ENCODE measurements at regions not wholly inside any gene's neighbourhood (a gene's known extent, or its start where the extent isn't known, plus 50 kb on each side); places are given as distances from the start of the nearest gene placed in this dataset.

DNA sequence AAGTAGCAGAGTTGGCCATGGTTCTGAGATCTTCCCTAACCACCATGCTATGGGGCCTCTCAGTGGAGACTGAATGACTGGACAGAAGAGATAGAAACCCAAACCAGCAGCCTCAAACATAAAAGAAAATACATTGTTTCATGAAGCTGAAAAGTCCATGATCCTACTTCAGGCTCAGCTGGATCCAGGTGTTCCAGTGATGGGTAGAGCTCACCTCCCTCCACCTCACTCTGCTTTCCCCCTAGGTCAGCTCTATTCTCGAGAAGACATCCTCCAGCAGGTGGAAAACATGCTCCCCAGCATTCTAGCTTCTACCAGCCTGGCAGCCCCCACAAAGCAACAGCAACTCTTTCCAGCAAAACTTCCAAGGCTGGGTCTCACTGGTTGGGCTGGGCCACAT, 132.1 kb downstream of the OAT start:
- DNase-seq, result no peak

DNA sequence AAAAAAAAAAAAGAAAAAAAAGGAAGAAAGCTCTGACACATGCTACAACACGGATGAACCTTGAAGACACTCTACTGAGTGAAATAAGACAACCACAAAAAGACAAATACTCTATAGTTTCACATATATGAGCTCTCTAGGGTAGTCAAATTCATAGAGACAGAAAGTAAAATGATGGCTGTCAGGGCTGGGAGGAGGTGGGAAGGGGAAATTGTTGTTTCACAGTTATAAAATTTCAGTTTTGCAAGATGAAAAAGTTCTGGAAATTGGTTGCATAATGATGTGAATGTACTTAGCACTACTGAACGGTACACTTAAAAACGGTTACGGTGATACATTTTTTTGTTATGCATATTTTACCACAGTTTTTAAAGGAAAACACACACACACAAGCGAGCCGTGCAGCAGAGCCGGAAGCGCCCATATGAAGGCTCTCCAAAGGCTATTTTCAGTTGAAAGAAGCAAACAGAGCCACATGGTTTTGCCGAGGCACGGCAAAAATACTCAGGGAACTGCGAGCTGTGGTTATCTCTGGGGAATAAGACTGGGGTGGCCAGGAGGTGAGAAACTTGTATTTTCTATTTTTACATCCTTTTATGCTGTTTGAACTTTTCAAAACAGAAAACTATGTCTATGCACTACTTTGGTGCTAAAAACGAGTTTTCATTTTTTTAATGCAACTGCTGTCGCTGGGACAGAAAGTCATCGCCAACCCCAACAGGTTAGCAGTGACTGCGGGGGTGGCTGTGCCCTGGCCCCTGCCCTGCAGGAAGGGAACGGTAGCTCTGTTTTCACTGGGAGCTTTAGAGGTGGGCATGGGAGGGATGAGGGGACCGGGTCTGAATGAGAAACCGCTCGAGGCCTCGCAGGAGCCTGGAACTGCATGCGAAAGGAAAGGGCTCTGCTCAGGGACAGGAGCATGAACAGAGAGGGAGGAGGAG, 132.9 kb downstream of the OAT start:
- DNase-seq, result no peak

DNA sequence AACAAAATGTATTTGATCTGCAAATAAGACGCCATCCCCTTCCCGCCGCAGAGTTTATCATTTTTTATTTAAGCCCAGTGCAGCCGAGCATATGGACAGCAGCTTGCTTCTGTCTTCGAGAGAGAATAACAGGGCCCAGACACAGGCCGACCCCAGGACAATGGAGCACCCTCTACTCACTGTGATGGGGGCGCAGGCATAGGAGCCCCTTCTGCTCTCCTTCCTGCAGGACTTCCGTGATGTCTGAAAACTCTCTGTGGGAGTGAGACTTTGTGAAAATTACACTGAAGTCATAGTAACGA, 134.8 kb downstream of the OAT start:
- no peak for DNase-seq

DNA sequence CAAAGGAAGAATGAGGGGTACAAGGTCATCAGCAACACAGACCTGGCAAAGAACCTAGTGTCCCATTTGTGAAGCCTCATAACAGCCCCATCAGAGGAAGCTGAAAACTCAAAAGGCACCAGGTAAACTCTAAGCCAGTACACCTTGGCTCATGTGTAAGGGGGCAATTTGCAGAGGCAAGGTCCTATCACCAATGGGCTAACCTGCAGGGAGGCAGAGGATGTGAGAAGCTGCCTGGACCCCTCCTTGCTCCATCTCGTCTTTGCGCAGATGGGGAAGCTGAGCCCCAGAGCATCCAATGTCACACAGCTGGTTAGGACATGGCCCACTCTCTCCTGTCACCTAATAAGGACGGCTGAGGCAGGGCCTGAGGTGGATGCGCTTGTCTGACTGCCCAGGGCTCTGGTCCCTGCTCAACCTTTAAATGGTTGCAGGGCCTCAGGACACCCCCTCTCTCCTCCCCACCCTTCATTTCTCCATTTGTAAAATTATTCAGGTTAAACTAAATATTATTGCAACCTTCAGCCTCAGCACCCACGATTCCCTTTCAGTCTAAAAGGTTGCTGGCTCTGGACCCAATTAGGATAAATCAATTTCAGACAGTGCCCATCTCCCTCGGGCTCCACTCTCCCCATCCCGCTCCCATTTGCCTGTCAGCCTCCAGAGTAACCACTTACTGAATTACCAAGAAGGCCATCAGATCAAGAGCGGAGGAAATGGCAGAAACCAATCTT, 135.3 kb downstream of the OAT start:
- no peak for DNase-seq

DNA sequence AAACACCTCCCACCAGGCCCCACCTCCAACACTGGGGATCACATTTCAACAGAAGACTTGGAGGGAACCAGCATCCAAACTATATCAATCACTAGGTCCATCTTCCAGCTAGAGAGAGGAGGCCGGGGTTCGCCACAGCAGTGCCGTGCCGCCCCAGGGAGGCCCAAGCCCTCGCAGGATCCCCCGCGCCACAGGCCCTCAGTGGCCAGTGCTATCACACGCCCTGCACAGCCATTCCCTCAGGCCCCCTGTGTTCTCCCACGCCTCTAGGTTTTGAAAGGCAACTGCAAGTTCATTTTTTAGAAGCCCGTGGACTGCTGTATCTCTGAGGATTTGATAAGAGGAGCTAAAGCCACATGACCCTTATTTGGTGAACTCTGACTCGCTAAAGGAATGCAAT, 136.4 kb downstream of the OAT start:
- DNase-seq, result no peak

DNA sequence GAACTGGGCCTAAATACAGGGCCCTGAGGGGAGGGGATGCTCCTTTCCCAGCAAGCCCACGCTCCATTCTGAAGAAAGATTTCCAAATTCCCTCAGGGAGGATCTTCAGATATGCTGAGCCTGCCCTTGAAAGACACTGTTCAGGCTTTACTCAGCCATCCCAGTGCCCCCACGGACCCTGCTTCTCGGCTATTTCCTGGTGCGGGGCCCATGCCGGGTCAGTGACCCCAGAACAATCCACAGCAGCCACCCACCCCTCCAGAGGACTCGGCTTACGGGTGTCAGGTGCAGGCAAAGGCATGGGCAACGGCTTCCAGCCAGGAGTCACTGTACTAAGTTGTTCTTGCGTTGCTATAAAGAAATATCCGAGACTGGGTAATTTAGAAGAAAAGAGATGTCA, 137.1 kb downstream of the OAT start:
- no peak for DNase-seq

DNA sequence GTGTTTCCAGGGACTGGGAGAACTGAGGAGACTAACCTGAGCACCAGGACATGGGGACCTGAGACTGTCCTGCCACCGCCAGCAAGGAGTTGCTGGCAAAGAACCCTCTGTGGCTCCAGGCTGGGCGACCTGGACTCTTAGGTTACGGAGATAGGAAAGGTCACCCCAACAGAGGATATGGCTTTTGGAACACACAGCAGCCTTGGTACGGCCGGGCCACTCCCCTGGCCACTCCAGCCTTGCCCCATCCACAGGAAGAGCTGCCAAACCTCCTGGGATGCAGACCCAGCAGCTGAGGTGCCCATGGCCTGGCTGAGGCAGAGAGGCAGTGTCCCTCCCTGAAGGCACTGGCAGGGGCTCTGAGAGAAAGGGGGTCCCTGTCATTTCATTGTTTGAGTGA, 137.8 kb downstream of the OAT start:
- DNase-seq, result no peak

DNA sequence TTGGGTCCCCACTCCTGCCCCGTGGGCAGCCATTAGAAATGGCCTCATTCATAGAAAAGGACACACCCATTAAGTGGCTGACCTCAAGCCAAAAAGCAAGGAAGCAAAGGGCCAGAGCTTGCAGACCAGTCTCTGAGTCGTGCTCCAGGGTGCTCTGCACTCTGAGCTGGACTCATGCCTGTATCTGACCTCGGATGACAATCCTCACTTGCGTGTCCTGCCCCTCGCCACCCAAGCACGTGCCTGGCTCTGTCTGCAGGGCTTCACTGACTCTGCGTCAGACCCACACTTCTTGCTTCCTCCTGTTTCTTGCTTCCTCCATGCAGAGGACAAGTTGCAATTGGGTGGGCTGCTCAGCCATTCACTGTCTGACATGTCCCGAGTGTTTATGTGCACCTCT, 138.8 kb downstream of the OAT start:
- no peak for DNase-seq

DNA sequence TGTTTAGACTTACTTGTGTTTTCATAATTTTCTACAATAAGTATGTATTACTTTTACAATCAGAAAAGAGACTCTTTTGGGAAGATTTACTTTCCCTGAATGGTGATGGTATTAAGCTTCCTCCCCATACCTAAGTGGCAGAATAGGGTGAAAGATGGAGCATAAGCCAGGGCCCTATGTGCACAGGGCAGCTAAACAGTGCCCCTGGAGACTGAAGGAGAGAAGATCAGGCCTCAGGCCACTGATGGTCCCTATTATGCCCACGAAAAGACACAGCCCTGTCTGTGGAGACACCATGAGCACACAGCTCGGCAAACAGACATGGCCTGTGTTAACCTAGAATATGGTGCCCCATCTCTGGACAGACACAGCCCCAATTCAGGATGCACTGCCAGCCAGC, 139.4 kb downstream of the OAT start:
- DNase-seq, result no peak

DNA sequence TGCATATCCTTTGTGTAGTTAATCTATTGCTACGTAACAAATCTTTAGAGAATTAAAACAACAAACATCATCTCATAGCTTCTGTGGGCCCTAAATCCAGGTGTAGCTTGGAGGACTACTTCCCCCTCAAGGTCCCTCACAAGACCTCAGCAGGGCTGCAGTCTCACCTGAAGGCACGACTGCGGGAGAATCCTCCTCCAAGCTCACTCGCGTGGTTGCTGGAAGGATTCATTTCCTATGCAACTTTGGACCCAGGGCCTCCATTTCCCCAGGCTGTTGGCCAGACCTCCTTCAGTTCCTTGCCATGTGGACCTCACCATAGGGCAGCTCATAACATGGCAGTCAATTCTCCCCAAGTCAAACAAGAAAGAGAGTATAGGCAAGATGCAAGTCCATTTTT, 140.4 kb downstream of the OAT start:
- no peak for DNase-seq

DNA sequence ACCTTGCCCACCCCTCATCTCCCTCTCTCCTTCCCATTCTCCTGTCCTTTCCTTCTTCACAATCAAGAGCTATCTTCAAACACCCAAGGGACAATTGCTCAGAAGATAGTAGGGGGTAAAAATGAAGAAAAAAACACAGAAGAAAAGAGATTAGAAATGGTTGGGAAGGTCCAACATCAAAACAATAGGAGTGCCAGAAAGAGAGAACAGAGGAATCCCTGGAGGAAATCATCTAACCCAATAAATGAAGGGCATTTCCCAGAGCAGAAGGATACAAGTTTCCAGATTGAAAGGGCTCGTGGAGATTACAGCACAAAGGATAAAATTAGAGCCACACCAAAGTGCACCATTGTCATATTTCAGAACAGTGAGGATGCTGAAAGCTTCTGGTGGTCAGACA, 145.6 kb downstream of the OAT start:
- no peak for DNase-seq

DNA sequence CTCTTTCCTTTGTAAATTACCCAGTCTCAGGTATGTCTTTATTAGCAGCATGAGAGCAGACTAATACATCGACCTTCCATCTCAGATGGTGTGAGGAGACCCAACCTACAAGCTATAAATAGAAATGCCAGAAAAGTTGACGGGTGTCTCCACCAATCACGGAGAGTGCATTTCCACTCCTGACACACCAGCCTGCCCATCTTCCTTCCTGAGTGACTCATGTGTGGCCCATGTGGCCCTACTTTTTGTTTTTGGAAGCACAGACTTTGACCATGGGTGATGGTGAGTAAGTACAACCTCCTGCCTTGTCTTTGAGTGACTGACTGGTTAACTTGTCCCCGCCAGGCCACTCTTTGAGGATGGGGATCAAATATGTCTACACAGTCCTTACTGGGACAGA, 147.0 kb downstream of the OAT start:
- DNase-seq, result no peak

DNA sequence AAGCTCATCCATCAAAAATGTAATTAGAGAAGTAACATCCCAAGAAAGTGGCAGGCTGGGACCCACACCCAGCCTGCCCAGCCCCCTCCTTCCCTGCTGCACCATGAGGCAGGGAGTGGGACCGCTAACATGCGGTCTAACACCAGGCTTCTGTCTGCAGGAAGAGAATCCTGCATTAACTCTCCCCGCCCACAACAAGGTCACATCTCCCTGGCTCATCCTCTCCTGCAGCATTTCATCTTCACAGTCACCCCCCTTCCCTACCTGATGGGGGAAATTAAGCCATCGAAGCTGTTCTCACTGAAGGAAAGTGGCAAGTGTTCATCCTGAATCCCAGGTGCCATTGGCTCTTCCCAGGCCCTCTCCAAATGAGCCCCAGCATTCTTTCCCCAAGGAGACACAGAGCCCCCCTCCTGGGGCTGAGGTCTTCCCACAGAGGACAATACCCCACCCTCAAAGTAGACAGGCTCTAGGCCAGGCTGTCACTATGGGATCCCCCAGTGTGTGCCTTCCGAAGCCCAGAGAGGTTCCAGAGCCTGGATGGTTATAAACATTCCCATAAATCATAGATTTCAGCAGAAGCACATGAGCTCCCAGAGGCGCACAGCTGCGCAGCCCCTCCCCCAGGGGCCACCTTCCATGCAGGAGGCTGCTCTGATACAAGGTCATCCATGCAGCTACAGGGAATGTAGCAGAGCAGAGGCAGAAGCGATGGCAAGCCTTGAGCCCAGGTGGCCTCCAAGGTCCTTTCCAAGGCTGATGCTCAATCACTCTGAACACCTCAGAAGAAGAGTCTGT, 148.0 kb downstream of the OAT start:
- DNase-seq, result no peak

DNA sequence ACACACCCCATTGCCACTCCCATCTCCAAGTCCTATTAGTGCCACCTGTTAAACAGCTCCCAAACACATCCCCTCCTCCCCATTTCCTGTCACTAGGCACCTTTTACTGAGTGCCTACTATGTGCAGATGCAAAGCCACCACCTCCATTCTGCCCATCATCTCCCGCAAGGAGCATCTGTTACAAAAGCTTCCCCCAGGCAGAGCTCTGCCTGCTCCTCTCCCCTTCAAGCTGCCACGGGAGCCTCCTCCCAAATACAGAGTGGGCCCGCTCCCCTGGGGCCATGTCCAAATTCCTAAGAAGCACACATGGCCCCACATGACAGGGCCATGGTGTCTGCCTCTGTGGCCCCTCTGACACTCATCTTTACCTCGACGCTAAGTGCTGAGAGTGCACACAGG, 149.7 kb downstream of the OAT start:
- DNase-seq, result no peak

DNA sequence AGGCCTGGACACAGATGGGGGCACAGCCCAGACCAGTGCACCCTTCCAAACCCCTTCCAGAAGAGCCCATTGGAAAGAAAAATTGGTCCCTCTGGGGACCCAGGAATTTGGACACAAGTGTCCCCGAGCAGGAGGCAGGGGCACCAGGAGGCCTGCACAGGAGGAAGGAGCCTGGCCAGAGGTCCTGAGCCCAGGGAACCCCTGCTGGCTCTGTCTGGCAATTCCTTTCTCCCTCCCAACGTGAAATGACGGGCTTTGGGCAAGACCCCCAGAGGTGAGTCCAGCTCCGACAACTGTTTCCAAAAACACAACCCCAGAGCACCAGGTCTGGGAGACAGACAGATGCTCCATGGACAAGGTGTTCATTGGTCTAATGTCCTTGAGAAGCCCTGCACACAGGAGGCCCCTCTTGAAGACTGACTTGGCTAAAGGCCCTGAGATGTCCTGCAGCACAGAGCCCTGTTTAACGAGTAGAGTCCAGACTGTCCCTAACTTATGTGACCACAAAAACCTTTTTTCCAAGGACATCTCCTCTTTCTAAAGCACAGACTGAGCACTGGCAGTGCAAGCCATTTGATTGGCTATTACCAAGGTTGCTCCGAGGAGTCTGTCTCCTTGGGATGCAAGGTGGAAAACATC, 150.7 kb downstream of the OAT start:
- no peak for DNase-seq

DNA sequence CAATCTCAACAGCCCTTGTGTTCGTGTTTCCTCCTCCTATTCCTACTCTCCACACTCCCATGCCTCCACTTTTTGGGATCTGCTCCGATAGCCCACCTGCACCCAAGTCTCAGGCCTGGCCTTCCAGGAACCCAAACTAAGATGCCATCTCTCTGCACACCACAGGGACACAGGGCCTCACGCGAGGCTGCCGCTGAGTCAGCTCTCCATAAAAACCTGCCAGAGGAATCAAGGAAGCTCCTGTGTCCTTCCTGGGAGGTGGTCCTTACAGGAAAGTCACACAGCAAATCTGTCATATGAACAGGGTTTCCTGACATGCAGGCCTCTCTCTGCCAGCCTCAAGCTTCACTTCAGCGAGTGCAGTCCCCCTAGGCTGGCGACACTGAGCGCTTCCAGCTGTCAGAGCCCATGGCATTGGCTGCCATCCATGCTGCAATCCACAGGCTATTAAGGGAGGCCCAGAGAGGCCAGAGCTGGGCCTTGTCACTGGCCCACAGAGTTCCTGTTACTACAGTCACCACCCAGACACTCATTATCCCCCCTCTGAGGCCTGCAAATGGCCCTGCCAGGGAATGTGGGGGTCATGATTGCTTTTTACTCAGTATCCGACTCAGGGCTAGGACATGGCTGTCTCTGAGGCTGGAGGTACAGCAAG, 151.4 kb downstream of the OAT start:
- DNase-seq, result no peak

DNA sequence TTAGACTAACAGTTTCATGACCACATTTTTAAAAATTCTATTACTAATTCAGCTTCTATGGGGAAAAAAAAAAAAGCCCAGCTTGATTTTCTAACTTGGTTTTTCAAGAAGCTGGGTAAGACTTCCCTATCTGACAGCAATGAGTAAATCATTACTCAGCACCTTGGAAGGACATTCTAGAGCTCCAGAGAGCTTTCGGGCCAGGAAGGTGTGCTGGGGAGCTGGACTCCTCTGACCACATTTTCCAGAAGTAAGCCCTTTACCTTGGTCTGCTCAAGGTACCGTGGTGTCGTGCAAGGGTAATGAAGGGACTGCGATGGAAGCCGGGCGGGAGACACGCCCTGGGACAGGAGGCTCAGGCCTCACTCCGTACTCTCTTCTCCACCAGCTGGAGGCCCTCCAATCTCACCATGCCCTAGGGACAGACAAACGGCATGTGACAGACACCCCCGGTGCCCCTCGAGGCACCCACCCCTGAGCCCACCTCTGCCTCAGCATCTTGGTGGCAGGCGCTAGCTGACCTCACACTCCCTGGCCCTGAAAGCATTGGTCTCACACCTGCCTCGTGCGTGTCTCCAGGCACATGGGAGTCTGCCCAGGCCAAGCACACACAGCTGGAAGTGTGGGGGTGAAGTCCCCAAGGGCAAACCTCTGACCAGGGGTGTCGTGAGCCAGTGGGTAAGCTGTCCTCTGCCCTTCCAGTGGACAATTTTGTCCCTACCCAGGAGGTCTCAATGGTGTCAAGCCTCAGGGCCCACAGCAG, 152.1 kb downstream of the OAT start:
- no peak for DNase-seq

DNA sequence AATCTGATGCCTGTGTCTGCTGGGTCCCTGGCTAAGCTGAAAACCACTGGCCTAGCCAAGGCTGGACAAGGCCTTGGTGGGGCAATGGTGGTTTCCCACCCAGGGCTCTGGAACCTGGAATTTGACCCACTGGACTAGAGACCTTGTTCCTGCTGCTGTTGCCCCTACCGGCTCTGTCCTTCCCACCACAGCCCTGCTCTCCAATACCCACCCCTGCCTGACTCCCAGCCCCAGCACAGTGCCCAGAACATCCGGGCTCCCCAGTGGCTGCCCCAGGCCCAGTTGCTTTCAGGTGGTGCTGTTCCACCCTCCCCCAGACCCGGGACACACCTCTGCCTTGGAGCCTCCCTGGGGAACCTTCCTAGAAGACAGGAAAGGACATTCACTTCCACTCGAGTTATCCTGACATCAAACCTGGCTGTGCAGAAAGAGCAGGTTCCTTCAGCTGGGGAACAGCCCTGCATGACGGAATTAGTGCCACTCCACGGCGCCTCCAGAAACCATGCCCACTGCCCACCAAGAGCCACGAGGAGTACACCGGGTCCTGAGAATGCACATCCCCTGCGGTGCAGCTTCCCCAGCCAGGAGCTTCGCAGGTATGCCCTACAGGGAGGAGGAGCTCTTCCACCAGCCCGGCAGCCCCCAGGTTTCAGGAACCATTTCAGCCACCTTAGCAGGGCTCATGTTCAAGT, 152.8 kb downstream of the OAT start:
- DNase-seq, result no peak

DNA sequence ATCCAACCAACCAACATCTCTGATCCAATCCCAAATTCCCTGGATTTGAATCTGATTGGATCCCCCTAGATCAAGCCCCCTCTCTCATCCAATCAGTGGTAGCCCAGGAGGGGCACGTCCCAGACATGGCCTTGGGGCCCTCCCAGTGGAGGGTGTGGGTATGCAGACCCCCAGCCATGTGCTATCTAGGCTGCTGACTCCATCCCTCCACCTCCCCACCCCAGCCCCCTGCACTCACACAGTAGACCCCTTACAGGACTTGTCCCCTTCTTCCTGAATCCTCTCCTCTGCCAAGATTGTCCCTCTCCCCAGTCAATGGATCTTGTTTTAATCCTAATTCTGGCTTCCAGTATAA, 153.4 kb downstream of the OAT start:
- DNase-seq, result no peak

DNA sequence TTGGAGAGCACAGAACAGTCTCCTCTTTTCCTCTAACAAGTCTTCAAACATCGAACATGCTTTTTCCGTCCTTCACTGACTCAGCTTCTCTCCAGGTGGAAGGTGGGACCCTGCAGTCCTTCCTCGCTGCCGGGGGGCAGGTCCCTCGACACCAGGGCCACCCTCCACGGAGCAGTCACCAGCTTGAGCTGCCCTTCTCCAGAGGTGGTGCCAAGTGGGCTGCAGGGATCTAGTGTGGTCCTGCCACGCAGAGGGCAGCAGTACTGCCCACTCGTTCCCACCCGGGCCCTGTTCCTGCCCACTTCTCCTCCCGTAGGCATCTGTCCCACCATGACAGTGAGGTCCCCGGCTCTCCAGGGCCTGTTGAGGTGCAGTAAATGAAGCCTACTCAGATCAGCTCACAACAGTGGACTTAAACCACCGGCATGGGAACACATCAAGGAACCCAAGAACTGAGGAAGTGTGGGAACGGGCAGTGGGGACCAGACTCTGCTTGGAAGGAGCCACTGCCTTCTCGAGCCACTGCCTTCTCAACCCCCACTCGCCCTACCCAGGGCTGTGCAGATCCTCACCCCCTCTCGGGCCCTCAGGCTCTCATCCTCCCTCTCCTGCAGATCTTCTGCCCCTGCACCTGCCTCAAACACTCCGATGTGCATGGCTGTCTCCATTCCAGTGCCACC, 153.9 kb downstream of the OAT start:
- DNase-seq, result no peak

Measured in skin of body (tissue), 1 donor.